H9 (cell line): ENCODE measurements at regions not wholly inside any gene's neighbourhood (a gene's known extent, or its start where the extent isn't known, plus 50 kb on each side); places are given as distances from the start of the nearest gene placed in this dataset.

Source experiments
- DNase-seq: peaks from one replicate; pipeline ENCODE4 v3.0.0-alpha.2; 2017
- H2AFZ ChIP-seq: one replicate; pipeline ENCODE4 v1.6.1; 2013; ENCODE audit warnings: mild to moderate bottlenecking, low read length, control low read depth, moderate library complexity
- H2AK5ac ChIP-seq: 2 replicates; pipeline ENCODE4 v1.6.1; 2013; ENCODE audit warnings: low read length, control low read depth, mixed read lengths; ENCODE audit not compliant: insufficient read length
- H2BK120ac ChIP-seq: one replicate; pipeline ENCODE4 v1.6.1; 2013; ENCODE audit warnings: low read depth, mild to moderate bottlenecking, low read length, control low read depth, inconsistent platforms; ENCODE audit not compliant: poor library complexity, severe bottlenecking
- H2BK12ac ChIP-seq: 2 replicates; pipeline ENCODE4 v1.6.1; 2013; ENCODE audit warnings: low read length, control low read depth, mixed read lengths, low read depth; ENCODE audit not compliant: insufficient read length
- H2BK15ac ChIP-seq: 2 replicates; pipeline ENCODE4 v1.6.1; 2013; ENCODE audit warnings: low read depth, low read length, control low read depth
- H2BK20ac ChIP-seq: one replicate; pipeline ENCODE4 v1.6.1; 2013; ENCODE audit warnings: low read depth, mild to moderate bottlenecking, low read length, control low read depth, inconsistent platforms; ENCODE audit not compliant: poor library complexity, severe bottlenecking
- H2BK5ac ChIP-seq: 2 replicates; pipeline ENCODE4 v1.6.1; 2013; ENCODE audit warnings: low read length, control low read depth, mixed read lengths; ENCODE audit not compliant: insufficient read length
- H3K14ac ChIP-seq: 2 replicates; pipeline ENCODE4 v1.6.1; 2013; ENCODE audit warnings: low read length, control low read depth; ENCODE audit not compliant: insufficient read depth
- H3K18ac ChIP-seq: 2 replicates; pipeline ENCODE4 v1.6.1; 2013; ENCODE audit warnings: low read depth, mild to moderate bottlenecking, mixed read lengths, low read length, control low read depth; ENCODE audit not compliant: insufficient read length
- H3K23ac ChIP-seq: 2 replicates; pipeline ENCODE4 v1.6.1; 2013; ENCODE audit warnings: low read length, control low read depth, mixed read lengths, low read depth; ENCODE audit not compliant: insufficient read length
- H3K23me2 ChIP-seq: 2 replicates; pipeline ENCODE4 v1.6.1; 2013; ENCODE audit warnings: low read depth, mild to moderate bottlenecking, mixed read lengths, low read length, control low read depth; ENCODE audit not compliant: insufficient read length, poor library complexity, severe bottlenecking
- H3K27ac ChIP-seq: 2 replicates; pipeline ENCODE4 v1.5.1; 2013; ENCODE audit warnings: low read length, control low read depth, mixed read lengths, low read depth; ENCODE audit not compliant: insufficient read length
- H3K27me3 ChIP-seq: 2 replicates; pipeline ENCODE4 v1.6.1; 2013; ENCODE audit warnings: low read length, control low read depth, inconsistent platforms; ENCODE audit not compliant: insufficient read depth
- H3K4ac ChIP-seq: 2 replicates; pipeline ENCODE4 v1.6.1; 2013; ENCODE audit warnings: low read depth, mild to moderate bottlenecking, control low read depth, inconsistent platforms, low read length, moderate library complexity
- H3K4me1 ChIP-seq: 2 replicates; pipeline ENCODE4 v1.6.1; 2013; ENCODE audit warnings: low read length, control low read depth, inconsistent platforms; ENCODE audit not compliant: insufficient read depth
- H3K4me2 ChIP-seq: 2 replicates; pipeline ENCODE4 v1.6.1; 2013; ENCODE audit warnings: low read length, control low read depth, mixed read lengths; ENCODE audit not compliant: insufficient read length, insufficient read depth
- H3K56ac ChIP-seq: 2 replicates; pipeline ENCODE4 v1.6.1; 2013; ENCODE audit warnings: low read depth, mild to moderate bottlenecking, mixed read lengths, low read length, control low read depth; ENCODE audit not compliant: insufficient read length
- H3K79me1 ChIP-seq: 2 replicates; pipeline ENCODE4 v1.6.1; 2013; ENCODE audit warnings: low read depth, mild to moderate bottlenecking, moderate library complexity, low read length, control low read depth, inconsistent platforms; ENCODE audit not compliant: insufficient read depth, poor library complexity, severe bottlenecking
- H3K79me2 ChIP-seq: 2 replicates; pipeline ENCODE4 v1.6.1; 2013; ENCODE audit warnings: low read length, control low read depth, inconsistent platforms; ENCODE audit not compliant: insufficient read depth
- H3K9ac ChIP-seq: 2 replicates; pipeline ENCODE4 v1.6.1; 2013; ENCODE audit warnings: low read length, control low read depth, mixed read lengths; ENCODE audit not compliant: insufficient read length; ENCODE audit errors: extremely low read depth
- H3K9me3 ChIP-seq: one replicate; pipeline ENCODE4 v1.6.1; 2013; ENCODE audit warnings: low read depth, low read length, inconsistent platforms; ENCODE audit not compliant: control insufficient read depth
- H3T11ph ChIP-seq: one replicate; pipeline ENCODE4 v1.6.1; 2013; ENCODE audit warnings: mild to moderate bottlenecking, low read length, control low read depth, inconsistent platforms
- H4K20me1 ChIP-seq: one replicate; pipeline ENCODE4 v1.6.1; 2013; ENCODE audit not compliant: control insufficient read depth, insufficient read length, insufficient read depth
- H4K5ac ChIP-seq: 2 replicates; pipeline ENCODE4 v1.6.1; 2013; ENCODE audit warnings: low read depth, mild to moderate bottlenecking, mixed read lengths, low read length, control low read depth; ENCODE audit not compliant: insufficient read length
- H4K8ac ChIP-seq: replicated peaks from 2 replicates; pipeline ENCODE4 v1.6.1; 2013; ENCODE audit warnings: low read length, control low read depth, mixed read lengths, low read depth; ENCODE audit not compliant: insufficient read length
- H4K91ac ChIP-seq: 2 replicates; pipeline ENCODE4 v1.6.1; 2013; ENCODE audit warnings: low read depth, mild to moderate bottlenecking, moderate library complexity, mixed read lengths, low read length, control low read depth; ENCODE audit not compliant: insufficient read length
- H3K27ac Mint-ChIP-seq, 3 experiments: 2 replicates in 2 of 3; 3 replicates in 1 of 3; pipeline ENCODE4 v1.8.0; 2020 to 2021; ENCODE audit warnings: mixed read lengths in 3 of 3, mild to moderate bottlenecking in 1 of 3, moderate library complexity in 1 of 3
- H3K27me3 Mint-ChIP-seq: 2 replicates; pipeline ENCODE4 v1.8.0; 2021; ENCODE audit warnings: low read depth, mild to moderate bottlenecking, moderate library complexity, mixed read lengths
- H3K36me3 Mint-ChIP-seq, 3 experiments: 2 replicates in 2 of 3; 3 replicates in 1 of 3; pipeline ENCODE4 v1.8.0; 2020 to 2021; ENCODE audit warnings: low read depth in 3 of 3, mixed read lengths in 3 of 3; ENCODE audit not compliant: insufficient read depth in 1 of 3
- H3K4me1 Mint-ChIP-seq, 2 experiments: 2 replicates each; pipeline ENCODE4 v1.8.0; 2020; ENCODE audit warnings: mixed read lengths in 2 of 2
- H3K4me3 Mint-ChIP-seq, 2 experiments: 2 replicates in 1 of 2; 3 replicates in 1 of 2; pipeline ENCODE4 v1.8.0; 2020 to 2021; ENCODE audit warnings: mild to moderate bottlenecking in 2 of 2, mixed read lengths in 2 of 2, moderate library complexity in 1 of 2
- H3K9me3 Mint-ChIP-seq, 2 experiments: 2 replicates in 1 of 2; 3 replicates in 1 of 2; pipeline ENCODE4 v1.8.0; 2020; ENCODE audit warnings: mild to moderate bottlenecking in 2 of 2, mixed read lengths in 2 of 2, moderate library complexity in 1 of 2
- CTCF ChIP-seq: fragments of 200-600 bp; sonication (generic); conservative IDR thresholded peaks from 3 replicates; pipeline ENCODE4 v1.8.0; 2021; ENCODE audit warnings: antibody characterized with exemption, mild to moderate bottlenecking
- WGBS: extraction: QIAGEN DNeasy Blood & Tissue Kit; methylation state at CpG from one replicate; pipeline ENCODE4 v1.1.7; 2013; ENCODE audit warnings: missing lambda C conversion rate, low lambda C conversion rate, mixed read lengths; ENCODE audit not compliant: insufficient read length; ENCODE audit errors: extremely low coverage; 5-methylcytosine and 5-hydroxymethylcytosine counted together

- no peak overlapping the region for H2BK20ac ChIP-seq
- no peak overlapping the region for H2BK15ac ChIP-seq
- Mint-ChIP-seq H3K36me3 (no peaks in the 10 kb centered on the region), H3K4me1 (no peaks in the 10 kb centered on the region), H3K27me3 (no peaks in the 10 kb centered on the region; the same call in 1 of the 2 replicates), H3K27ac (no peak overlapping the region), H3K4me3 (no peak overlapping the region), H3K9me3 (no peaks in the 10 kb centered on the region; a peak in 1 of 5 replicates)
- no CpG with 5 or more reads among the region's 2 CpGs for WGBS
- H2BK120ac ChIP-seq = no peak overlapping the region
- H3K9ac ChIP-seq = no peak overlapping the region
- H4K91ac ChIP-seq = no peak overlapping the region
- H2AFZ ChIP-seq = no peak overlapping the region
- H3K56ac ChIP-seq = no peak overlapping the region
- no peak overlapping the region for H2BK5ac ChIP-seq
- no peak for TF ChIP-seq CTCF
- H3K79me1 ChIP-seq = no peaks in the 10 kb centered on the region
- DNase-seq = no peak
- no peaks in the 10 kb centered on the region for H3K79me2 ChIP-seq
- H4K5ac ChIP-seq = no peak overlapping the region
- no peak overlapping the region for H3K23ac ChIP-seq
- H3K18ac ChIP-seq = no peak overlapping the region
- H3K4ac ChIP-seq = no peak overlapping the region
- no peaks in the 10 kb centered on the region for H3K23me2 ChIP-seq
- H2AK5ac ChIP-seq = no peak overlapping the region
- no peak overlapping the region for H3T11ph ChIP-seq
- H3K4me1 ChIP-seq = no peaks in the 10 kb centered on the region
- no peaks in the 10 kb centered on the region for H4K20me1 ChIP-seq
- no peak overlapping the region for H3K4me2 ChIP-seq
- H3K27me3 ChIP-seq = no peaks in the 10 kb centered on the region
- H3K9me3 ChIP-seq = no peaks in the 10 kb centered on the region
- H3K14ac ChIP-seq = no peak overlapping the region
- H4K8ac ChIP-seq = no peak overlapping the region
- no peak overlapping the region for H3K27ac ChIP-seq
- H2BK12ac ChIP-seq = no peak overlapping the region
Observed at GRCh38 chr18:5065615-5066014, 131.4 kb downstream of the AKAIN1 start.
